ENCODE measurements at regions not wholly inside any gene's neighbourhood (a gene's known extent, or its start where the extent isn't known, plus 50 kb on each side); places are given as distances from the start of the nearest gene placed in this dataset.

GRCh38 chr3:22634433-22634832, 568.7 kb upstream of the UBE2E2 start:
- Histone ChIP-seq H4K5ac (ENCODE audit: insufficient read length, low read depth, low read length) (no peak overlapping the region), H2BK5ac (ENCODE audit: insufficient read length, low read length) (no peak overlapping the region), H3T11ph (ENCODE audit: low read length) (no peak overlapping the region), H3K27me3 (ENCODE audit: insufficient read depth, low read length) (no peaks in the 10 kb centered on the region), H3K9ac (ENCODE audit: extremely low read depth, insufficient read length, low read length) (no peak overlapping the region), H3K4me2 (ENCODE audit: insufficient read depth, insufficient read length, low read length) (no peak overlapping the region), H3K27ac (ENCODE audit: insufficient read length, low read depth, low read length) (no peak overlapping the region), H4K8ac (replicated peaks; ENCODE audit: insufficient read length, low read depth, low read length) (no peak overlapping the region), H2AFZ (ENCODE audit: low read length) (no peak overlapping the region), H2BK20ac (ENCODE audit: low read depth, low read length, poor library complexity, severe bottlenecking) (no peak overlapping the region), H3K23ac (ENCODE audit: insufficient read length, low read depth, low read length) (no peak overlapping the region), H3K4ac (ENCODE audit: low read depth, low read length) (no peak overlapping the region), H2AK5ac (ENCODE audit: insufficient read length, low read length) (no peak overlapping the region), H3K56ac (ENCODE audit: insufficient read length, low read depth, low read length) (no peak overlapping the region), H3K14ac (ENCODE audit: insufficient read depth, low read length) (no peak overlapping the region), H3K18ac (ENCODE audit: insufficient read length, low read depth, low read length) (no peak overlapping the region), H3K23me2 (ENCODE audit: insufficient read length, low read depth, low read length, poor library complexity, severe bottlenecking) (no peaks in the 10 kb centered on the region), H2BK12ac (ENCODE audit: insufficient read length, low read depth, low read length) (no peak overlapping the region), H3K9me3 (ENCODE audit: control insufficient read depth, low read depth, low read length) (no peaks in the 10 kb centered on the region), H2BK15ac (ENCODE audit: low read depth, low read length) (no peak overlapping the region), H4K20me1 (ENCODE audit: control insufficient read depth, insufficient read depth, insufficient read length) (no peaks in the 10 kb centered on the region), H3K4me1 (ENCODE audit: insufficient read depth, low read length) (no peaks in the 10 kb centered on the region), H4K91ac (ENCODE audit: insufficient read length, low read depth, low read length) (no peak overlapping the region), H2BK120ac (ENCODE audit: low read depth, low read length, poor library complexity, severe bottlenecking) (no peak overlapping the region), H3K79me1 (ENCODE audit: insufficient read depth, low read depth, low read length, poor library complexity, severe bottlenecking) (no peaks in the 10 kb centered on the region), H3K79me2 (ENCODE audit: insufficient read depth, low read length) (no peaks in the 10 kb centered on the region)
- DNase-seq: no peak
- Mint-ChIP-seq H3K9me3 (peaks cover 0 to 8% of the 10 kb centered on the region in 2 experiments; a peak in 3 of 5 replicates), H3K4me3 (no peak overlapping the region), H3K36me3 (ENCODE audit: insufficient read depth in 1 of 3, low read depth in 3 of 3) (no peaks in the 10 kb centered on the region), H3K4me1 (peaks cover 16 to 17% of the 10 kb centered on the region in 2 experiments), H3K27me3 (ENCODE audit: low read depth) (no peaks in the 10 kb centered on the region), H3K27ac (no peak overlapping the region; a peak in 1 of 7 replicates)
- TF ChIP-seq, protein P1, sequence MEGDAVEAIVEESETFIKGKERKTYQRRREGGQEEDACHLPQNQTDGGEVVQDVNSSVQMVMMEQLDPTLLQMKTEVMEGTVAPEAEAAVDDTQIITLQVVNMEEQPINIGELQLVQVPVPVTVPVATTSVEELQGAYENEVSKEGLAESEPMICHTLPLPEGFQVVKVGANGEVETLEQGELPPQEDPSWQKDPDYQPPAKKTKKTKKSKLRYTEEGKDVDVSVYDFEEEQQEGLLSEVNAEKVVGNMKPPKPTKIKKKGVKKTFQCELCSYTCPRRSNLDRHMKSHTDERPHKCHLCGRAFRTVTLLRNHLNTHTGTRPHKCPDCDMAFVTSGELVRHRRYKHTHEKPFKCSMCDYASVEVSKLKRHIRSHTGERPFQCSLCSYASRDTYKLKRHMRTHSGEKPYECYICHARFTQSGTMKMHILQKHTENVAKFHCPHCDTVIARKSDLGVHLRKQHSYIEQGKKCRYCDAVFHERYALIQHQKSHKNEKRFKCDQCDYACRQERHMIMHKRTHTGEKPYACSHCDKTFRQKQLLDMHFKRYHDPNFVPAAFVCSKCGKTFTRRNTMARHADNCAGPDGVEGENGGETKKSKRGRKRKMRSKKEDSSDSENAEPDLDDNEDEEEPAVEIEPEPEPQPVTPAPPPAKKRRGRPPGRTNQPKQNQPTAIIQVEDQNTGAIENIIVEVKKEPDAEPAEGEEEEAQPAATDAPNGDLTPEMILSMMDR (conservative IDR thresholded peaks at IDR 0.05): no peak
- no CpG with 5 or more reads among the region's 1 CpG for WGBS (ENCODE audit: extremely low coverage, insufficient read length, low lambda C conversion rate)
